ENCODE measurements at regions not wholly inside any gene's neighbourhood (a gene's known extent, or its start where the extent isn't known, plus 50 kb on each side); places are given as distances from the start of the nearest gene placed in this dataset.

DNA sequence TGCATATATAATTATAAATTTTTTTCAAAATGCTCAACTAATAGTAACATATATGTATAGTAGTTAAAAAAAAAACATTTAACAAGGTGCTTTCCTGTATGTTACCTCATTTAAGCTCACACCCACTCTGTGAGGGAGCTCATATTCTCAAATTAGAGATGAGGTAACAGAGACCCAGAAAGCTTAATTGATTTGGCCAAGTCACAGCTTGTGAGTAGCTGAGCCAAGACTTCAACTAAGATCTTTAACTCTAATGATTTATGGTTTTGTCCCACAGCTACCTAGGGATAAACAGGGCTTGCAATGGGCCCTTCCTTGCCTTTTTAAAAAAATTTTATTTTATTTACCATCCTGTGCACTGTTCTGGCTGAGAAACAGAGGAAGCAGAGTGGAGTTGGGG is 230.0 kb upstream of the GOLIM4 start (continued):
- TF ChIP-seq, protein P1, sequence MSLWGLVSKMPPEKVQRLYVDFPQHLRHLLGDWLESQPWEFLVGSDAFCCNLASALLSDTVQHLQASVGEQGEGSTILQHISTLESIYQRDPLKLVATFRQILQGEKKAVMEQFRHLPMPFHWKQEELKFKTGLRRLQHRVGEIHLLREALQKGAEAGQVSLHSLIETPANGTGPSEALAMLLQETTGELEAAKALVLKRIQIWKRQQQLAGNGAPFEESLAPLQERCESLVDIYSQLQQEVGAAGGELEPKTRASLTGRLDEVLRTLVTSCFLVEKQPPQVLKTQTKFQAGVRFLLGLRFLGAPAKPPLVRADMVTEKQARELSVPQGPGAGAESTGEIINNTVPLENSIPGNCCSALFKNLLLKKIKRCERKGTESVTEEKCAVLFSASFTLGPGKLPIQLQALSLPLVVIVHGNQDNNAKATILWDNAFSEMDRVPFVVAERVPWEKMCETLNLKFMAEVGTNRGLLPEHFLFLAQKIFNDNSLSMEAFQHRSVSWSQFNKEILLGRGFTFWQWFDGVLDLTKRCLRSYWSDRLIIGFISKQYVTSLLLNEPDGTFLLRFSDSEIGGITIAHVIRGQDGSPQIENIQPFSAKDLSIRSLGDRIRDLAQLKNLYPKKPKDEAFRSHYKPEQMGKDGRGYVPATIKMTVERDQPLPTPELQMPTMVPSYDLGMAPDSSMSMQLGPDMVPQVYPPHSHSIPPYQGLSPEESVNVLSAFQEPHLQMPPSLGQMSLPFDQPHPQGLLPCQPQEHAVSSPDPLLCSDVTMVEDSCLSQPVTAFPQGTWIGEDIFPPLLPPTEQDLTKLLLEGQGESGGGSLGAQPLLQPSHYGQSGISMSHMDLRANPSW (CRISPR knock-in tag; conservative IDR thresholded peaks at IDR 0.05; ENCODE audit: low read depth): no peak
- no peak for TF ChIP-seq ZNF317 (CRISPR knock-in tag; IDR thresholded peaks at IDR 0.05; ENCODE audit: borderline replicate concordance, low read depth)
- TF ChIP-seq ZNF416 (CRISPR knock-in tag; IDR thresholded peaks at IDR 0.05): no peak
- TF ChIP-seq EMX1 (CRISPR knock-in tag; IDR thresholded peaks at IDR 0.05): no peak
- TF ChIP-seq, protein P2, sequence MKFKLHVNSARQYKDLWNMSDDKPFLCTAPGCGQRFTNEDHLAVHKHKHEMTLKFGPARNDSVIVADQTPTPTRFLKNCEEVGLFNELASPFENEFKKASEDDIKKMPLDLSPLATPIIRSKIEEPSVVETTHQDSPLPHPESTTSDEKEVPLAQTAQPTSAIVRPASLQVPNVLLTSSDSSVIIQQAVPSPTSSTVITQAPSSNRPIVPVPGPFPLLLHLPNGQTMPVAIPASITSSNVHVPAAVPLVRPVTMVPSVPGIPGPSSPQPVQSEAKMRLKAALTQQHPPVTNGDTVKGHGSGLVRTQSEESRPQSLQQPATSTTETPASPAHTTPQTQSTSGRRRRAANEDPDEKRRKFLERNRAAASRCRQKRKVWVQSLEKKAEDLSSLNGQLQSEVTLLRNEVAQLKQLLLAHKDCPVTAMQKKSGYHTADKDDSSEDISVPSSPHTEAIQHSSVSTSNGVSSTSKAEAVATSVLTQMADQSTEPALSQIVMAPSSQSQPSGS (CRISPR knock-in tag; IDR thresholded peaks at IDR 0.05; ENCODE audit: borderline replicate concordance, low read depth): no peak
- TF ChIP-seq NR3C1 (CRISPR knock-in tag; conservative IDR thresholded peaks at IDR 0.05; ENCODE audit: low read depth): no peak
- no peak for TF ChIP-seq ZBTB21 (CRISPR knock-in tag; IDR thresholded peaks at IDR 0.05; ENCODE audit: borderline replicate concordance)
- no peak for TF ChIP-seq MXD4 (CRISPR knock-in tag; IDR thresholded peaks at IDR 0.05; ENCODE audit: borderline replicate concordance)
- TF ChIP-seq TEAD4 (CRISPR knock-in tag; IDR thresholded peaks at IDR 0.05): no peak
- TF ChIP-seq, protein P3, sequence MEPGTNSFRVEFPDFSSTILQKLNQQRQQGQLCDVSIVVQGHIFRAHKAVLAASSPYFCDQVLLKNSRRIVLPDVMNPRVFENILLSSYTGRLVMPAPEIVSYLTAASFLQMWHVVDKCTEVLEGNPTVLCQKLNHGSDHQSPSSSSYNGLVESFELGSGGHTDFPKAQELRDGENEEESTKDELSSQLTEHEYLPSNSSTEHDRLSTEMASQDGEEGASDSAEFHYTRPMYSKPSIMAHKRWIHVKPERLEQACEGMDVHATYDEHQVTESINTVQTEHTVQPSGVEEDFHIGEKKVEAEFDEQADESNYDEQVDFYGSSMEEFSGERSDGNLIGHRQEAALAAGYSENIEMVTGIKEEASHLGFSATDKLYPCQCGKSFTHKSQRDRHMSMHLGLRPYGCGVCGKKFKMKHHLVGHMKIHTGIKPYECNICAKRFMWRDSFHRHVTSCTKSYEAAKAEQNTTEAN (CRISPR knock-in tag; IDR thresholded peaks at IDR 0.05): no peak

DNA sequence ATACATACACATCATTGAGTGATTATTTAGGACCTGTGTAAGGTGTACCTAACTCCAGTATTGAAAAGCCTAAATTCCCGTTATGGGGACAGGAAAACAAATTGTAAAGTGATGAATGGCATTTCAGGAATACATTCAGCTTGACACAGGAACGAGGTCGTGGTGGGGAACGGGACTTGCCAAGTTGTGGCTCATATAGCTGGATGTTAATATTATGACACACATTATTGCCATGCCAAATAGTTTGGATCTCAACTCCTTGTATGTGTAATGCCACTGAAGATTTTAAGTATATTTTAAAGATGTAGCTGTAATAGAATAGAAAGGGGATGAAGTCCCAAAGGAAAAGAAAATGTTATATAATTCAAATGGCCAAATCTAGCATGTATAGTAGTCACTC is 227.2 kb upstream of the GOLIM4 start:
- Mint-ChIP-seq H3K9me3 (no peaks in the 10 kb centered on the region), H3K36me3 (0 out of 2 replicates have a peak, but pooled peaks cover 2% of the 10 kb centered on the region), H3K4me3 (no peak overlapping the region), H3K27me3 (ENCODE audit: low read depth) (no peaks in the 10 kb centered on the region), H3K4me1 (peaks cover 8% of the 10 kb centered on the region), H3K27ac (no peak overlapping the region)
- DNase-seq (ENCODE audit: low spot score) (no peak), ATAC-seq (no peak)
- POLR2A ChIA-PET: interaction anchor here (0.6 kb wide), 1 partner anchor 74 kb away, joined by 10 read pairs; no protein-coding TSS in a partner anchor
- CTCF ChIA-PET: no interaction called here
- TF ChIP-seq, protein P4, sequence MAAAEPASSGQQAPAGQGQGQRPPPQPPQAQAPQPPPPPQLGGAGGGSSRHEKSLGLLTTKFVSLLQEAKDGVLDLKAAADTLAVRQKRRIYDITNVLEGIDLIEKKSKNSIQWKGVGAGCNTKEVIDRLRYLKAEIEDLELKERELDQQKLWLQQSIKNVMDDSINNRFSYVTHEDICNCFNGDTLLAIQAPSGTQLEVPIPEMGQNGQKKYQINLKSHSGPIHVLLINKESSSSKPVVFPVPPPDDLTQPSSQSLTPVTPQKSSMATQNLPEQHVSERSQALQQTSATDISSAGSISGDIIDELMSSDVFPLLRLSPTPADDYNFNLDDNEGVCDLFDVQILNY (CRISPR knock-in tag; IDR thresholded peaks at IDR 0.05): no peak
- TF ChIP-seq FOXJ3 (CRISPR knock-in tag; IDR thresholded peaks at IDR 0.05; ENCODE audit: borderline replicate concordance): no peak
- TF ChIP-seq ETV6 (CRISPR knock-in tag; IDR thresholded peaks at IDR 0.05): no peak
- TF ChIP-seq, protein P5, sequence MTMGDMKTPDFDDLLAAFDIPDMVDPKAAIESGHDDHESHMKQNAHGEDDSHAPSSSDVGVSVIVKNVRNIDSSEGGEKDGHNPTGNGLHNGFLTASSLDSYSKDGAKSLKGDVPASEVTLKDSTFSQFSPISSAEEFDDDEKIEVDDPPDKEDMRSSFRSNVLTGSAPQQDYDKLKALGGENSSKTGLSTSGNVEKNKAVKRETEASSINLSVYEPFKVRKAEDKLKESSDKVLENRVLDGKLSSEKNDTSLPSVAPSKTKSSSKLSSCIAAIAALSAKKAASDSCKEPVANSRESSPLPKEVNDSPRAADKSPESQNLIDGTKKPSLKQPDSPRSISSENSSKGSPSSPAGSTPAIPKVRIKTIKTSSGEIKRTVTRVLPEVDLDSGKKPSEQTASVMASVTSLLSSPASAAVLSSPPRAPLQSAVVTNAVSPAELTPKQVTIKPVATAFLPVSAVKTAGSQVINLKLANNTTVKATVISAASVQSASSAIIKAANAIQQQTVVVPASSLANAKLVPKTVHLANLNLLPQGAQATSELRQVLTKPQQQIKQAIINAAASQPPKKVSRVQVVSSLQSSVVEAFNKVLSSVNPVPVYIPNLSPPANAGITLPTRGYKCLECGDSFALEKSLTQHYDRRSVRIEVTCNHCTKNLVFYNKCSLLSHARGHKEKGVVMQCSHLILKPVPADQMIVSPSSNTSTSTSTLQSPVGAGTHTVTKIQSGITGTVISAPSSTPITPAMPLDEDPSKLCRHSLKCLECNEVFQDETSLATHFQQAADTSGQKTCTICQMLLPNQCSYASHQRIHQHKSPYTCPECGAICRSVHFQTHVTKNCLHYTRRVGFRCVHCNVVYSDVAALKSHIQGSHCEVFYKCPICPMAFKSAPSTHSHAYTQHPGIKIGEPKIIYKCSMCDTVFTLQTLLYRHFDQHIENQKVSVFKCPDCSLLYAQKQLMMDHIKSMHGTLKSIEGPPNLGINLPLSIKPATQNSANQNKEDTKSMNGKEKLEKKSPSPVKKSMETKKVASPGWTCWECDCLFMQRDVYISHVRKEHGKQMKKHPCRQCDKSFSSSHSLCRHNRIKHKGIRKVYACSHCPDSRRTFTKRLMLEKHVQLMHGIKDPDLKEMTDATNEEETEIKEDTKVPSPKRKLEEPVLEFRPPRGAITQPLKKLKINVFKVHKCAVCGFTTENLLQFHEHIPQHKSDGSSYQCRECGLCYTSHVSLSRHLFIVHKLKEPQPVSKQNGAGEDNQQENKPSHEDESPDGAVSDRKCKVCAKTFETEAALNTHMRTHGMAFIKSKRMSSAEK (CRISPR knock-in tag; IDR thresholded peaks at IDR 0.05; ENCODE audit: borderline replicate concordance): no peak
- TF ChIP-seq ZBTB21 (CRISPR knock-in tag; IDR thresholded peaks at IDR 0.05; ENCODE audit: borderline replicate concordance): no peak
- TF ChIP-seq, protein P6, sequence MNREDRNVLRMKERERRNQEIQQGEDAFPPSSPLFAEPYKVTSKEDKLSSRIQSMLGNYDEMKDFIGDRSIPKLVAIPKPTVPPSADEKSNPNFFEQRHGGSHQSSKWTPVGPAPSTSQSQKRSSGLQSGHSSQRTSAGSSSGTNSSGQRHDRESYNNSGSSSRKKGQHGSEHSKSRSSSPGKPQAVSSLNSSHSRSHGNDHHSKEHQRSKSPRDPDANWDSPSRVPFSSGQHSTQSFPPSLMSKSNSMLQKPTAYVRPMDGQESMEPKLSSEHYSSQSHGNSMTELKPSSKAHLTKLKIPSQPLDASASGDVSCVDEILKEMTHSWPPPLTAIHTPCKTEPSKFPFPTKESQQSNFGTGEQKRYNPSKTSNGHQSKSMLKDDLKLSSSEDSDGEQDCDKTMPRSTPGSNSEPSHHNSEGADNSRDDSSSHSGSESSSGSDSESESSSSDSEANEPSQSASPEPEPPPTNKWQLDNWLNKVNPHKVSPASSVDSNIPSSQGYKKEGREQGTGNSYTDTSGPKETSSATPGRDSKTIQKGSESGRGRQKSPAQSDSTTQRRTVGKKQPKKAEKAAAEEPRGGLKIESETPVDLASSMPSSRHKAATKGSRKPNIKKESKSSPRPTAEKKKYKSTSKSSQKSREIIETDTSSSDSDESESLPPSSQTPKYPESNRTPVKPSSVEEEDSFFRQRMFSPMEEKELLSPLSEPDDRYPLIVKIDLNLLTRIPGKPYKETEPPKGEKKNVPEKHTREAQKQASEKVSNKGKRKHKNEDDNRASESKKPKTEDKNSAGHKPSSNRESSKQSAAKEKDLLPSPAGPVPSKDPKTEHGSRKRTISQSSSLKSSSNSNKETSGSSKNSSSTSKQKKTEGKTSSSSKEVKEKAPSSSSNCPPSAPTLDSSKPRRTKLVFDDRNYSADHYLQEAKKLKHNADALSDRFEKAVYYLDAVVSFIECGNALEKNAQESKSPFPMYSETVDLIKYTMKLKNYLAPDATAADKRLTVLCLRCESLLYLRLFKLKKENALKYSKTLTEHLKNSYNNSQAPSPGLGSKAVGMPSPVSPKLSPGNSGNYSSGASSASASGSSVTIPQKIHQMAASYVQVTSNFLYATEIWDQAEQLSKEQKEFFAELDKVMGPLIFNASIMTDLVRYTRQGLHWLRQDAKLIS (CRISPR knock-in tag; IDR thresholded peaks at IDR 0.05; ENCODE audit: borderline replicate concordance): no peak
- TF ChIP-seq NFATC4 (CRISPR knock-in tag; IDR thresholded peaks at IDR 0.05): no peak
- TF ChIP-seq TCF7 (CRISPR knock-in tag; IDR thresholded peaks at IDR 0.05; ENCODE audit: low read depth): no peak
- TF ChIP-seq, protein P7, sequence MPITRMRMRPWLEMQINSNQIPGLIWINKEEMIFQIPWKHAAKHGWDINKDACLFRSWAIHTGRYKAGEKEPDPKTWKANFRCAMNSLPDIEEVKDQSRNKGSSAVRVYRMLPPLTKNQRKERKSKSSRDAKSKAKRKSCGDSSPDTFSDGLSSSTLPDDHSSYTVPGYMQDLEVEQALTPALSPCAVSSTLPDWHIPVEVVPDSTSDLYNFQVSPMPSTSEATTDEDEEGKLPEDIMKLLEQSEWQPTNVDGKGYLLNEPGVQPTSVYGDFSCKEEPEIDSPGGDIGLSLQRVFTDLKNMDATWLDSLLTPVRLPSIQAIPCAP (CRISPR knock-in tag; IDR thresholded peaks at IDR 0.05): no peak
